Liver (tissue), 2 donors: ENCODE measurements at regions not wholly inside any gene's neighbourhood (a gene's known extent, or its start where the extent isn't known, plus 50 kb on each side); places are given as distances from the start of the nearest gene placed in this dataset.

ENCODE experiments used
- EGR1 ChIP-seq, 2 donors: IDR thresholded peaks; 2 replicates each; pipeline ENCODE4 v1.6.1; 2016 to 2018; ENCODE audit warnings: antibody characterized with exemption in 2 of 2, low read depth in 2 of 2
- MAX ChIP-seq: IDR thresholded peaks from 2 replicates; pipeline ENCODE4 v1.6.1; 2016; ENCODE audit warnings: antibody characterized with exemption
- REST ChIP-seq: IDR thresholded peaks from 2 replicates; pipeline ENCODE4 v1.6.1; 2016; ENCODE audit warnings: antibody characterized with exemption, mild to moderate bottlenecking
- donor health status: healthy.

- no peak for TF ChIP-seq REST
- TF ChIP-seq EGR1 (IDR thresholded peaks at IDR 0.05; ENCODE audit: low read depth in 2 of 2): no peak
- TF ChIP-seq MAX: no peak
These were observed 56.2 kb upstream of the DDHD1 start (continued) for GRCh38 chr14:53209370-53209769.
